Neural cell (in vitro differentiated cells): ENCODE measurements at regions not wholly inside any gene's neighbourhood (a gene's known extent, or its start where the extent isn't known, plus 50 kb on each side); places are given as distances from the start of the nearest gene placed in this dataset.
"Not testable (repeated sequence)": the region's sequence is repeated elsewhere in the genome, so short reads cannot be mapped to it uniquely, and the experiment has no call there.

Source experiments
- H2AFZ ChIP-seq: fragments of 200-600, 300-800 bp; sonication (generic), shearing (Covaris generic); 2 replicates; pipeline ENCODE4 v1.6.0; 2014; ENCODE audit warnings: low read depth, mild to moderate bottlenecking, antibody characterized with exemption, low read length, moderate library complexity
- H3F3A ChIP-seq: fragments of 200-600 bp; shearing (Covaris generic); 2 replicates; pipeline ENCODE4 v1.6.1; 2016; ENCODE audit warnings: mild to moderate bottlenecking, moderate library complexity, mixed read lengths, antibody characterized with exemption, low read length; ENCODE audit not compliant: insufficient read depth, poor library complexity, severe bottlenecking
- H3K27ac ChIP-seq: fragments of 200-600, 300-800 bp; sonication (generic), shearing (Covaris generic); 2 replicates; pipeline ENCODE4 v1.5.1; 2014; ENCODE audit warnings: mild to moderate bottlenecking, low read length, moderate library complexity
- H3K27me3 ChIP-seq: fragments of 300-800, 200-600 bp; sonication (generic), shearing (Covaris generic); 2 replicates; pipeline ENCODE4 v1.6.0; 2014; ENCODE audit warnings: mild to moderate bottlenecking, low read depth, low read length, moderate library complexity; ENCODE audit not compliant: insufficient read depth
- H3K36me3 ChIP-seq: fragments of 300-800, 200-600 bp; sonication (generic), shearing (Covaris generic); 2 replicates; pipeline ENCODE4 v1.5.1; 2014; ENCODE audit warnings: mild to moderate bottlenecking, antibody characterized with exemption, low read length, moderate library complexity; ENCODE audit not compliant: insufficient read depth
- H3K4me2 ChIP-seq: fragments of 300-800, 200-600 bp; sonication (generic), shearing (Covaris generic); 2 replicates; pipeline ENCODE4 v1.6.0; 2014; ENCODE audit warnings: mild to moderate bottlenecking, low read length
- H3K4me3 ChIP-seq: fragments of 300-800, 200-600 bp; sonication (generic), shearing (Covaris generic); 2 replicates; pipeline ENCODE4 v1.5.1; 2014; ENCODE audit warnings: mild to moderate bottlenecking, low read length, moderate library complexity
- H3K79me2 ChIP-seq: fragments of 200-600 bp; shearing (Covaris generic); replicated peaks from 2 replicates; pipeline ENCODE4 v1.6.0; 2014; ENCODE audit warnings: mild to moderate bottlenecking, low read length, moderate library complexity; ENCODE audit not compliant: insufficient read depth
- H3K9ac ChIP-seq: fragments of 300-800, 200-600 bp; sonication (generic), shearing (Covaris generic); 2 replicates; pipeline ENCODE4 v1.6.1; 2016; ENCODE audit warnings: mild to moderate bottlenecking, low read length, mixed read lengths
- H3K9me2 ChIP-seq: fragments of 200-600 bp; shearing (Covaris generic); 2 replicates; pipeline ENCODE4 v1.6.1; 2016; ENCODE audit warnings: mild to moderate bottlenecking, low read length, mixed read lengths; ENCODE audit not compliant: insufficient read depth
- H3K9me3 ChIP-seq: fragments of 200-600, 300-800 bp; sonication (generic), shearing (Covaris generic); 2 replicates; pipeline ENCODE4 v1.6.1; 2016; ENCODE audit warnings: mild to moderate bottlenecking, mixed run types, low read length, moderate library complexity, mixed read lengths
- H4K20me1 ChIP-seq: fragments of 200-600 bp; shearing (Covaris generic); 2 replicates; pipeline ENCODE4 v1.6.1; 2016; ENCODE audit warnings: mild to moderate bottlenecking, mixed run types; ENCODE audit not compliant: insufficient read depth
- EP300 ChIP-seq: fragments of 450-650 bp; conservative IDR thresholded peaks from 2 replicates; pipeline ENCODE4 v1.6.1; 2014; ENCODE audit warnings: antibody characterized with exemption, mild to moderate bottlenecking, moderate library complexity; ENCODE audit not compliant: poor library complexity, severe bottlenecking
- EZH2 ChIP-seq: fragments of 200-600, 300-800 bp; shearing (Covaris generic), sonication (generic); IDR thresholded peaks from 2 replicates; pipeline ENCODE4 v1.6.1; 2014; ENCODE audit warnings: antibody characterized with exemption, low read length, borderline replicate concordance, mild to moderate bottlenecking; ENCODE audit not compliant: insufficient read depth, poor library complexity, severe bottlenecking
- MXI1 ChIP-seq: fragments of 450-650 bp; conservative IDR thresholded peaks from 2 replicates; pipeline ENCODE4 v1.6.1; 2014; ENCODE audit warnings: antibody characterized with exemption, mild to moderate bottlenecking; ENCODE audit not compliant: poor library complexity, severe bottlenecking
- POLR2AphosphoS5 ChIP-seq: IDR thresholded peaks from 2 replicates; pipeline ENCODE4 v1.6.1; 2012
- RAD21 ChIP-seq: fragments of 450-650 bp; conservative IDR thresholded peaks from 2 replicates; pipeline ENCODE4 v1.6.1; 2014; ENCODE audit warnings: antibody characterized with exemption, mild to moderate bottlenecking, moderate library complexity
- REST ChIP-seq: IDR thresholded peaks from 2 replicates; pipeline ENCODE4 v1.6.1; 2012; ENCODE audit warnings: borderline replicate concordance
- SMC3 ChIP-seq: fragments of 450-650 bp; conservative IDR thresholded peaks from 2 replicates; pipeline ENCODE4 v1.6.1; 2014; ENCODE audit warnings: antibody characterized with exemption, mild to moderate bottlenecking, moderate library complexity; ENCODE audit not compliant: poor library complexity
- TAF1 ChIP-seq: IDR thresholded peaks from 2 replicates; pipeline ENCODE4 v1.6.1; 2012; ENCODE audit warnings: low read depth
- TF ChIP-seq, protein P1 (sequence below): fragments of 450-650 bp; IDR thresholded peaks from 2 replicates; pipeline ENCODE4 v1.5.1; 2014; ENCODE audit warnings: antibody characterized with exemption, mild to moderate bottlenecking, moderate library complexity; ENCODE audit not compliant: poor library complexity, severe bottlenecking

GRCh38 chr11:21736404-21736803 is 456.5 kb upstream of the ANO5 start:
- no peak for TF ChIP-seq EP300
- TF ChIP-seq EZH2: no peak
- Histone ChIP-seq H2AFZ (no peak overlapping the region), H3K4me3 (no peak overlapping the region), H3K36me3 (no peaks in the 10 kb centered on the region), H3K27me3 (no peaks in the 10 kb centered on the region), H3K9me3 (no peaks in the 10 kb centered on the region), H3K27ac (no peak overlapping the region), H3F3A (no peaks in the 10 kb centered on the region), H3K9ac (no peak overlapping the region), H3K79me2 (no peaks in the 10 kb centered on the region), H3K4me2 (no peak overlapping the region), H4K20me1 (no peaks in the 10 kb centered on the region), H3K9me2 (no peaks in the 10 kb centered on the region)

DNA sequence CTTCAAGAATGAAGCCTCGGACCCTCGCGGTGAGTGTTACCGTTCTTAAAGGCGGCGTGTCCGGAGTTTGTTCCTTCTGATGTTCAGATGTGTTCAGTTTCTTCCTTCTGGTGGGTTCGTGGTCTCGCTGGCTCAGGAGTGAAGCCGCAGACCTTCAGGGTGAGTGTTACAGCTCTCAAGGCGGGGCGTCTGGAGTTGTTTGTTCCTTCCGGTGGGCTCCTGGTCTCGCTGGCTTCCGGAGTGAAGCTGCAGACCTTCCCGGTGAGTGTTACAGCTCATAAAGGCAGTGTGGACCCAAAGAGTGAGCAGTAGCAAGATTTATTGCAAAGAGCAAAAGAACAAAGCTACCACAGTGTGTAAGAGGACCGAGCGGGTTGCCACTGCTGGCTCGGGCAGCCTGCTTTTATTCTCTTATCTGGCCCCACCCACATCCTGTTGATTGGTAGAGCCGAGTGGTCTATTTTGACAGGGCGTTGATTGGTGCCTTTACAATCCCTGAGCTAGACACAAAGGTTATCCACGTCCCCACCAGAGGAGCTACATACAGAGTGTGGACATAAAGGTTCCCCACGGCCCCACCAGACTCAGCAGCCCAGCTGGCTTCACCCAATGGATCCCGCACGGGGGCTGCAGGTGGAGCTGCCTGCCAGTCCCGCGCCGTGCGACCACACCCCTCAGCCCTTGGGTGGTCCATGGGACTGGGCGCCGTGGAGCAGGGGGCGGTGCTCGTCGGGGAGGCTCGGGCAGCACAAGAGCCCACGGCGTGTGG is 440.2 kb upstream of the ANO5 start:
- not testable (repeated sequence) for H3K9me3 ChIP-seq, H3K36me3 ChIP-seq, H3K9me2 ChIP-seq, H3F3A ChIP-seq, H2AFZ ChIP-seq, H3K4me2 ChIP-seq, H3K4me3 ChIP-seq, H3K27ac ChIP-seq, H3K79me2 ChIP-seq, H4K20me1 ChIP-seq, H3K27me3 ChIP-seq, H3K9ac ChIP-seq

- H2AFZ ChIP-seq, H4K20me1 ChIP-seq, H3K36me3 ChIP-seq, H3K9ac ChIP-seq, H3K27ac ChIP-seq, H3F3A ChIP-seq, H3K4me3 ChIP-seq, H3K9me3 ChIP-seq, H3K79me2 ChIP-seq, H3K27me3 ChIP-seq, H3K9me2 ChIP-seq, H3K4me2 ChIP-seq: not testable (repeated sequence)
Observed at GRCh38 chr11:21753244-21753767, 439.6 kb upstream of the ANO5 start.

GRCh38 chr11:21761000-21761399 is 431.9 kb upstream of the ANO5 start:
- no peaks in the 10 kb centered on the region for H3K9me2 ChIP-seq
- no peak overlapping the region for H3K9ac ChIP-seq
- no peaks in the 10 kb centered on the region for H3K36me3 ChIP-seq
- H3K27ac ChIP-seq: no peak overlapping the region
- peaks cover 9% of the 10 kb centered on the region for H3K9me3 ChIP-seq
- H3F3A ChIP-seq: no peaks in the 10 kb centered on the region
- no peaks in the 10 kb centered on the region for H4K20me1 ChIP-seq
- H2AFZ ChIP-seq: no peak overlapping the region
- H3K4me3 ChIP-seq: no peak overlapping the region
- no peak overlapping the region for H3K4me2 ChIP-seq
- no peaks in the 10 kb centered on the region for H3K79me2 ChIP-seq
- no peaks in the 10 kb centered on the region for H3K27me3 ChIP-seq
- TF ChIP-seq EZH2 (no peak), MXI1 (no peak), TAF1 (no peak), REST (no peak), SMC3 (no peak), RAD21 (no peak), EP300 (no peak), POLR2AphosphoS5 (no peak)
- TF ChIP-seq, protein P1, sequence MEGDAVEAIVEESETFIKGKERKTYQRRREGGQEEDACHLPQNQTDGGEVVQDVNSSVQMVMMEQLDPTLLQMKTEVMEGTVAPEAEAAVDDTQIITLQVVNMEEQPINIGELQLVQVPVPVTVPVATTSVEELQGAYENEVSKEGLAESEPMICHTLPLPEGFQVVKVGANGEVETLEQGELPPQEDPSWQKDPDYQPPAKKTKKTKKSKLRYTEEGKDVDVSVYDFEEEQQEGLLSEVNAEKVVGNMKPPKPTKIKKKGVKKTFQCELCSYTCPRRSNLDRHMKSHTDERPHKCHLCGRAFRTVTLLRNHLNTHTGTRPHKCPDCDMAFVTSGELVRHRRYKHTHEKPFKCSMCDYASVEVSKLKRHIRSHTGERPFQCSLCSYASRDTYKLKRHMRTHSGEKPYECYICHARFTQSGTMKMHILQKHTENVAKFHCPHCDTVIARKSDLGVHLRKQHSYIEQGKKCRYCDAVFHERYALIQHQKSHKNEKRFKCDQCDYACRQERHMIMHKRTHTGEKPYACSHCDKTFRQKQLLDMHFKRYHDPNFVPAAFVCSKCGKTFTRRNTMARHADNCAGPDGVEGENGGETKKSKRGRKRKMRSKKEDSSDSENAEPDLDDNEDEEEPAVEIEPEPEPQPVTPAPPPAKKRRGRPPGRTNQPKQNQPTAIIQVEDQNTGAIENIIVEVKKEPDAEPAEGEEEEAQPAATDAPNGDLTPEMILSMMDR: no peak
